ENCODE measurements at regions not wholly inside any gene's neighbourhood (a gene's known extent, or its start where the extent isn't known, plus 50 kb on each side); places are given as distances from the start of the nearest gene placed in this dataset.

DNA sequence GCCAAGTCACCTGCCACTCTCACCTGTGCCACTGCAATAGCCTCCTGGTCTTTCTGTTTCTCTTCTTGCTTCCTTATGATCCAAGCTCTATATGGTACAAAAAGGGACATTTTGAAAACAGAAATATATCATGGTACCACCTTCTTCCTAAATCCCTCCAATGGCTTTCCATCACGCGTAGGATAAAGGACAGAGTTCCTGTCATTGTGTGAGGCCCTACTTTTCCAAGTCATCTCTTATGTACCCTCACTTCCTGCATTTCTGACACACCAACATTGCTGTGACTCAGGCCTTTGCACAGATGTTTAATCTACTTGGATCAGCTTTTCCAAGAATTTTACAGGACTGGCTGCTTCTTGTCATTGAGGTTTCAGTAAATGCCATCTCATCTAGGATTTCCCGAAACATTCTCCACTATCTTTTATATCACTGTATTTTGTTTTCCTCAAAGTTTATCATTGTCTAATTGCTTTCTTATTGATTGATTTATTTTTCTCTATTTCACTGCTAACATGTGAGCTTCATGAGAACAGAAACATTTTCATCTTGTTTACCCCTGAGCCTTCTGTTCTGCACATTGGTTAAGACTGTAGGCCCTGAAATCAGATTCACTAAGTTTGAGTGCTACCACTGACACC, 426.1 kb upstream of the FANCL start:
- TF ChIP-seq EZH2phosphoT487 (IDR thresholded peaks at IDR 0.05; ENCODE audit: insufficient read depth, low read depth) (no peak), EZH2 (IDR thresholded peaks at IDR 0.05; ENCODE audit: insufficient read depth, poor library complexity, severe bottlenecking) (no peak)

All from GM23248 (cell line).